ENCODE measurements at regions not wholly inside any gene's neighbourhood (a gene's known extent, or its start where the extent isn't known, plus 50 kb on each side); places are given as distances from the start of the nearest gene placed in this dataset.

DNA sequence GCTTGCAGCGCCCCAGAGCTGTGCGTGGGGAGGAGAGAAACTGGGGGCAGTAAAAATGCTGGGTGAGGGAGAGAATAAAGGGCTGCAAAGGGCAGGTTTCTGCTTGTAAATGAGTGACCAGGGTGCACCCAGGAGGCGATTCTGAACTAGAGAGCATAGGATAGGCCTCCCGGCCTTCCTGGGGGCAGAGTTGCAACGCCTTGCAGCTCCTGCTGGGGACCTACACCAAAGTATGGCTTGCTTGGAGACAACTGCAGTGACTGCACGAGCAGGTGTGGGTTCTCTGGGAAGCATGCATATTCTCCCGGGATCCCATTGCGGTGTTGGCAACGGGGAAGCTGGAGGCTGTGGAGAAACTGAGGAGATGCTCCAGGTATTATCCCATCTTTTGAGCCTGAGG lies 111.6 kb upstream of the SPACA1 start:
- TF ChIP-seq, protein P1, sequence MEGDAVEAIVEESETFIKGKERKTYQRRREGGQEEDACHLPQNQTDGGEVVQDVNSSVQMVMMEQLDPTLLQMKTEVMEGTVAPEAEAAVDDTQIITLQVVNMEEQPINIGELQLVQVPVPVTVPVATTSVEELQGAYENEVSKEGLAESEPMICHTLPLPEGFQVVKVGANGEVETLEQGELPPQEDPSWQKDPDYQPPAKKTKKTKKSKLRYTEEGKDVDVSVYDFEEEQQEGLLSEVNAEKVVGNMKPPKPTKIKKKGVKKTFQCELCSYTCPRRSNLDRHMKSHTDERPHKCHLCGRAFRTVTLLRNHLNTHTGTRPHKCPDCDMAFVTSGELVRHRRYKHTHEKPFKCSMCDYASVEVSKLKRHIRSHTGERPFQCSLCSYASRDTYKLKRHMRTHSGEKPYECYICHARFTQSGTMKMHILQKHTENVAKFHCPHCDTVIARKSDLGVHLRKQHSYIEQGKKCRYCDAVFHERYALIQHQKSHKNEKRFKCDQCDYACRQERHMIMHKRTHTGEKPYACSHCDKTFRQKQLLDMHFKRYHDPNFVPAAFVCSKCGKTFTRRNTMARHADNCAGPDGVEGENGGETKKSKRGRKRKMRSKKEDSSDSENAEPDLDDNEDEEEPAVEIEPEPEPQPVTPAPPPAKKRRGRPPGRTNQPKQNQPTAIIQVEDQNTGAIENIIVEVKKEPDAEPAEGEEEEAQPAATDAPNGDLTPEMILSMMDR (IDR thresholded peaks at IDR 0.05) = no peak

DNA sequence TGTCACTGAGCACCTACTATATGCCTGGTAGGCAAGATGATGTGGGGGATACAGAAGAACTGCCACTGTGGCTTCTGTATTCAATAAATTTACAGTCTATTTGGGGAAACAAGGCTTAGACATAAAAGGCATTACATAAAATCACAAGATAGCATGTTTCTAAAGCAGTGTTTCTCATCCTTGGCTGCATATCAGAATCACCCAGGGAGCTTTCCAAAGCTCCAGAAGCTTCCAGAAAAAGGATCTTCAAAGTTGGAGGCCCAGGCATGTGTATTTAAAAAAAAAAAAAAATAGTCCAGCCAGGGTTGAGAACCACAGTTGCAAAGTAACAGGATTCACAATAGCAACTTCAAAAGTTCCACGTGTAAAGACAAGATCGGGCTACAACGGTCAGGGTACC lies 112.4 kb upstream of the SPACA1 start:
- TF ChIP-seq, protein P1 (IDR thresholded peaks at IDR 0.05) = no peak

DNA sequence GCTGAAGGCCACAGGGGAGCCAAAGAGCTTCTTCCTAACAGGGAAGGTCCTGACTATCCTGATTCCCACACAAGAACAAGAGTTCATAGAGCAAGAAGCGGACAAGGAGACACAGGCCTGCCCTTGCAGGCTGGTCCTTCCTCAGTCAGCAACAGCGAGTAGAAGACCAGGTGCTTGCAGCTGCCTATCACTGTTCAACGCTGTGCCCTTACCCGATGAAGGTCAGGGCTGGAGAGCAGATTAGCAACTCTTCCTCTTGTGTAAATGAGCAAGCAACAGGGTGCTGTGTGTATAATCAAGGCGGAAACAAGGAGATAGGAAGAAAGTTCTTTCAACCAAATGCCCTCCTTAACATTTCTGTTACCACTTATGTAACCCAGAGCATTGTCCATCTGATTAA lies 115.3 kb upstream of the SPACA1 start:
- TF ChIP-seq, protein P1 (IDR thresholded peaks at IDR 0.05) = no peak

DNA sequence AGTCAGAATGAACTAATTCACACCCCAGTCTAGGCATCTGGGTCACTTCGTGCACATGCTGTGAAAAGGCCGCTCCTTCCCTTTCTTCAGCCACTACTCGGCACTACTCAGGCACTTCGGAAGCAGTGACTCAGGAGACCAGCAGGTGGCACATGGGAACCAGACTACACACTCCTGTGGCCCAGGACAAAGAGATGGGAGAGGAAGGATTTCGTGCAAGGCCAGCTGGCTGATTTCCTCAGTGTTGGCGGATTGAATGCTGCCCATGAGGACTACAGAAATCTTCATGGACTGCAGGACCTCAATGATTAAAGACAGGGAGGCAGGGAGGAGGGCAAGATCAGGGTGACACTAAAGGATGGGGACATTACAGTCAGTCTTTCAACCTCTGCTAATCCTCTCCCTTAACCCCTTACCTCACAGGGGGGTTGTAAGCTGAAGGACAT lies 117.8 kb upstream of the SPACA1 start:
- TF ChIP-seq, protein P1 (IDR thresholded peaks at IDR 0.05) = peak; percentile 57

DNA sequence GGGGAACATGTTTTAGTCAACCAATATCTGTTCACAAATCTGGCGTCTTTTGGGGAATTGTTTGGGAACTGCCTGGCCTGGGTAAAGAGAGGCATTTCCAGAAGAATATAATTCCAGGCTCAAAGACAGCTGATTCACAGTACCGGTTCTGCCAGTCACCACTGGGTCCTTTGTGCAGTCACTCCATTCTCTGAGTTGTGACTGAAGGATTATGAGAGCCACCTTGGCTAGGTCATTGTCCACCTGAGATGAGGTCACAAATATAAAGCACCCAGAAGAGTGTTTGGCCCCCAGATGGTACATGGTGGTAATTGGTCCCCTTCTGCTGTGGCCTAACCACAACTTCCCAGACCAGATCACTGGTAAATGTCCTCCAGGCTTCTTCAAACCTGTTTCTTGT lies 121.0 kb upstream of the SPACA1 start:
- TF ChIP-seq, protein P1 (IDR thresholded peaks at IDR 0.05) = no peak

DNA sequence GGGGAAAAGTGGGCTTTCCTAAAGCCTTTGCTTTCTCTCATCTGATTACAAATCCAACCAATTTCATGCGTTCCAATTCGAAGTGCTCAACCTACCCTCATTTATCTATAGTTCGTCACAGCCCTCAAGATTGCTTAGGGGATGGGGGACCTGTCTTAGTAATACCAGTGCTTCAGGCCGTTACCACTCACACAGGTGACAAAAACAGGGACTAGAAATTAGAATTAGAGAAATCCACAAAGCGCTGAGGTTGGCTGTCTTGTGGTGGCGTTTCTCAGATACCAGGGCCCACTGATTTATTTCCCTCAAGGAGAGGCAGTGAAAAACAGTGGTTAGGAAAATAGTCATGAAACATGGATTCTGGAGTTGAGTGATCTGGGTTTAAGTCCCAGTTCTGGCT lies 121.6 kb upstream of the SPACA1 start:
- TF ChIP-seq, protein P1 (IDR thresholded peaks at IDR 0.05) = no peak

DNA sequence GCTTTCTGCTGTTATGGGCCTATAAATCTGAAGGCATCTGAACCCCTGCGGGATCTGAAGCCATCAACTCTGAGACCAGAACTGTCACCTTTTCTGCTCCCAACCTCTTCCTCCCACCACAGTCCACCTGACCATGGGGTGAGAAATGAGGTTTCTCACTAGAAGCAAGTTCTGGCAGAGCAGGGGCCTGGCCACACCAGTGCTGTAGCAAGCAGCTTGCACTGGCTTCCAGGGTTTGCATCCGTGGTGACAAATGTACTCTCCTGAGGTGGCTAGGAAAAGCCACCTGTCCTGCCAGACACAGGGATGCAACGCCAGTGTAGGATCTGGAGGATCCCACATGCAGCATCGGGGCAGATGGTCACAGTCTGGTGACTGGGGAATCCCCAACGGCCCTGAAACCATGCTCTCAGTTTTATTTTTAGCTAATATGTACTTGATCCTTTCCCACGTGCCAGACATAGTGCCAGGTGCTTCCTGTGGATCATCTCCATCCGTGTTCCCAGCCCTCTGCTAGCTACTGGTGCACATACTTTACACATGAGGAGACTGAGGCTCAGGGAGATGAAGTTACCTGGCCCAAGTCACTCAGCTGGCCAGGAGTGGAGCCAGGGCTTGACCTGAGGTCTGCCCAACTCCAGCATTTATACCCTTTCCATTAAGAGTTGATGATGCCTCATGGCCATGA lies 122.1 kb upstream of the SPACA1 start:
- TF ChIP-seq, protein P1 (IDR thresholded peaks at IDR 0.05) = no peak

All from LNCAP (cell line).